GM19328 (cell line): ENCODE measurements at regions not wholly inside any gene's neighbourhood (a gene's known extent, or its start where the extent isn't known, plus 50 kb on each side); places are given as distances from the start of the nearest gene placed in this dataset.

Experiments used
- ATAC-seq: cut with Tn5 transposase; IDR thresholded peaks from one replicate; pipeline ENCODE4 v1.9.1; 2021; ENCODE audit warnings: mild to moderate bottlenecking, moderate library complexity; ENCODE audit not compliant: unreplicated experiment

DNA sequence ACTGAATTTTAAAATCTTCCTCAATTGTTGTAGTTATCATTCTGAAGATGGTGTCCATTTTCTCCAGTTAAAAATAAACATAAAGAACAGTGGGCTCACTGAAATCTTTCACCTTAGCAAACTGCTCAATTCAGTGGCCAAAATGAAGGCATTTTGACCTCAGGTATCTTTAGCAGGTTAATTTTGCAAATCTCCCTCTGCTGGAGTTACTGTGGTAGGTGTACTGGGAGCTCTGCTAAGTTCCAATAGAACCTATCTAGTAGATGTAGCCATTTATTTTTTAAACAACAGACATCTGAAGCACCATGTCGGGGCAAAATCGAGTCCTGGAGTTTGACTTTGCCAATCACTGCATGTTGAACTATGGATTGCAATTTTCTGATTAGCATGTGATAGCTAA is 177.1 kb downstream of the IRS1 start:
- ATAC-seq: no peak

DNA sequence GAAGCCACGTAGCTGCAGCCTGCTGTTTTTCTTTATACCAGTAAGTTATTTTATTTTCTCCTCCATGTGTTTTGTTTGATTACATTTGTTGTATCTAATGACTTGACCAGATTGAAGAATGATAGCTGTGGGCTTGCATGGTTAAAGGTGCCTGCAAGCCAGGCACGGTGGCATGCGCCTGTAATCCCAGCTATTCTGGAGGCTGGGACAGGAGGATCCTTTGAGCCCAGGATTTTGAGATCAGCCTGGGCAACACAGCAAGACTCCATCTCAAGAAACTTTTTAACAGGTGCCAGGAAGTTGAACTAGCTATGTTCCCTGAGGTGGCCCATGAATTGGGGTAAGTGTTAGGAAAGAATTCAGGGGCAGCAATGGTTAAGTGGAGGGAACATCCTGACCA is 179.4 kb downstream of the IRS1 start:
- no peak for ATAC-seq

DNA sequence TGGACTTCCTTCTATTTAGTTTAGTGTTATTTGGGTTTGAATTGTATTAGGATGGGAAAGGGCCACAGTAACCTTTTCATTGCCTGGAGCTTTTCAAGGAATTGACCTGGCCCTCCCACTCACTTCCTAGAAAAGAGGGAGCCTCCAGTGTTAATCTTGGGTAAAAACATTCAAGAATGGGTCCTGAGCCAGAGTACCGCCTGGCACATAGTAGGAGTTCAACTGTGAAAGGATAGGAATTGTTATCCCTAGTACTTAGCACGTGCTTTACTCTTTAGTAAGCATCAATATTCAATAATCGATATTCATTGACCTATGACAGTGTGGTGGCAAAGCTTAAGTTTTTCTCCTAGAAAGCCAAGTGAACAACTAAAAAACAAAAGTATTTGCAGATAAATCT is 179.9 kb downstream of the IRS1 start:
- no peak for ATAC-seq

DNA sequence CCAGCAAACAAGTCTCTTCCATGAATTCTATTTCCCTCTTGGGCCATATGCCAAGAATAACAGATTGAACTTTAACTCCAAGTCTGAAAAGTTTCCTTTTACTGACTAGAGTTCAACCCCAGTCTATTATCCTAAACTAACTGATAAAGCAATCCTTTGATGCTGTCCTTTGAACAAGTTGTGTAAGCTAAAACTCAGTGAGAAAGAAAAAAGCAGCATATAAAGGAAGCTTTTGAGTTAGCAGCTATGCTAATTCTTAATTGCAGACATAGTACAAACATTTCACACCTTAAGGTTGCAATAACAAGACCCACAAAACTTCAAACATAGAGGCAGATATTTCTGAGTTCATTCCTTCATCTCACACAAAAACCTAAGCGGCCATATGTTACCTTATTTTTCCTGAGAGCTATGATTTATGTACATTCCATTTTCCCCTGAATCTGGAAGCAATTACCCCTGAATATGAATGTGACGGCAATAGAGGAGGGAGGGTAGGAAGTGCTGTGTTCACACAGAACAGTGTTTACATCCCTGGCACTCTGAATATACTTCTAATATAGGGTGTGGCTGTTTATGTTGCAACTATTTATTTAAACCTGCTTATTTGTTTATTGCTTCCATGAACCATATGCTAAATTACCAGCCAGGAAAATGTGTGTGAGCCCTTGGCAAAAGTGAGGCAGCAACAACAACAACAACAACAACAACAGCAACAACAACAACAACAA is 180.6 kb downstream of the IRS1 start:
- ATAC-seq: no peak

DNA sequence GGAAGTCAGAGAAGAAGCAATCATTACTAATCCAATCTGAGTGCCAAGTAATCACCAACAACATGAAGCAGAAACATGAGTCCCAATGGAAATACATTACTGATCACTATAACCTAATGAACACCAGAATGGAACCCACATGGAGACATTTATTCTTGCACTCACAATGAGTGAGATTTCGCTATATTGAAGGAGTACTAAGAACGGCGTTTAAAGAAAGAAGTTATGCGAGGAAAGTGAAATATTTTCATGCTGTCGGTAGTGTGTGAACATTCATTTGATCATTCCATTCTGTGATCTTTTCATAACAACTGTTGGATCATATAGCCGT is 181.1 kb downstream of the IRS1 start:
- ATAC-seq: no peak

DNA sequence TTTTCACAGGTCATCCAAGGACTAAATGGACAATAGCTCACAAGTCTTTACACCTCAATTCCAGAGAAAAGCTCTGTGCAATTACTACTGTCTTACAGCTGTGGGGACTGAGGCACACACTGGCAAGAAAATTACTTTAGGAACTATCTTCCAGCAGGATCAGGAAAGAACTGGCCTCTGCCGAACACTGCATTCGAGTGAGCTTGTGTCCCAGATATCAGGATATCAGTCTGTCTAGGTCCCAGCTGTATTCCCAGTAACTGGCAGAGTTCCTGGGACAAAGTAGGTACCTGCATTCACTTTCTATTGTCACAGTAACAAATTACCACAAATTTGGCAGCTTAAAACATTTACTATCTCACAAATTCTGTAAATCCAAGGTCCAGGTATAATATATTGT is 183.7 kb downstream of the IRS1 start:
- no peak for ATAC-seq

DNA sequence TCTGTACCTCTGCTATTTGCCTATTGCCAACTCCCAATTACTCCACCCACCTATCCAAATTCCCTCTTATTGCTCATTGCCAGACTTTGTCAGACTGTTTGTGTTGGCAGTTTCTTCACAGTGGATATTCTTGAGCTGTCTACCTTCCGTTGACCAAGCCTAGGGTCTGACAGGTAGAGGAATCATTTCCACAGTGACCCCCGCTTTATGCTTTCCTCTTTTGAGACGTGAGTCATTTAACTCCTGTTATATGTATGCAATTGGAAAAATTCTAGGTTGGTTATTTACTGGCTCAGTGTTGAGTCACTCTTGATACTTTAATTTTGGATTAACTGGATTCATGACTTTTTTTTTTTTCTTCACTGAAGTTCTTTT is 187.7 kb downstream of the IRS1 start:
- no peak for ATAC-seq

DNA sequence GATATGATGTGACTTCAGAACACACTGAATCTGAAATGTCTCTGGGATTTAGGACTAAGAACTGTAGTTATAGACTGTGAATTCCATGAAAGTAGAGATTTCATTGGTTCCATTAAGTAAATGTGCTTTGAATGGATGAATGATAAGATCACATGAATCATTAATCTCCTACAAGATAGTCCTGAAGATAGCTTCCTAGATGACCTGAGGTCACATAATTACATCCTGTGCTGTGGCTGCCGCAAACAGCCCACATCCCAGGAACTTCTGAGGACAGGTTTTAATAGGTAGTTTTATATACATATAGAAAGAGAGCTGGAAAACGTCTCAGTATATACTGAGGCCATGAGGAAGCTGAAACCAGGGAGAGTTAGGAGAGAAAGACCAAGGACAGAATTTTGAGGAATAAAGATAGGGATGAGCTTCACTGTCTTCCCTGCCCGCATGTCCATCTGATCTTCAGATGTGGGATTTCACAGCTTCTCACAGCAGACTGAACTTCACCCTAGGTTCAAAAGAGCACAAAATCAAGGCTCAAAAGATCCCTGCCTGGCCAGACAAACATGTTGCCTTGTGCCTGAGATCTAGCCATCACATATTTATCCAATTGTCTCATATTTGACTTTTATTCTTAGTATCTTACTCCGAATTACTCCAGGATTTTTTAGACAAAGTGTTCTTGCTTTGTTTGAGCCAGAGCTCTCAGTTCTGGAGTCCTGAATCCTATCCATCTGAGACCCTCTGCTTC is 188.2 kb downstream of the IRS1 start:
- no peak for ATAC-seq

DNA sequence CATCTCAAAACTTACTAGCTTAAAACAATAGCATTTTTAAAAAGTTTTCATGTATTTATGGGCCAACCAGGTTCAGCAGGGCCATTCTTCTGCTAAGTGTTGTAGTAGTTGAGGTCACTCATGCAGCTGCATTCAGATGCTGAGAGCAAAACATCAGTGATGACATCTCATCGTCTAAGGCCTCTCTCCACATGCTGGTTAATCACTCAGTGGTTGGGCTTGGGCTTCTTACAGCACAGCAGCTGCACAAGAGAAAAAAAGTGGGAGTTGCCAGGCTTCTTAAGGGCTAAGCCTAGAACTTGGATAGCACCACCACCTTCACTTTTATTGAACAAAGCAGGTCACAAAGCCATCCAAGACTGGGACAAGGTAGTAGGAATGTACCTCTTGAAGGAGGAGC is 190.3 kb downstream of the IRS1 start:
- ATAC-seq: no peak

DNA sequence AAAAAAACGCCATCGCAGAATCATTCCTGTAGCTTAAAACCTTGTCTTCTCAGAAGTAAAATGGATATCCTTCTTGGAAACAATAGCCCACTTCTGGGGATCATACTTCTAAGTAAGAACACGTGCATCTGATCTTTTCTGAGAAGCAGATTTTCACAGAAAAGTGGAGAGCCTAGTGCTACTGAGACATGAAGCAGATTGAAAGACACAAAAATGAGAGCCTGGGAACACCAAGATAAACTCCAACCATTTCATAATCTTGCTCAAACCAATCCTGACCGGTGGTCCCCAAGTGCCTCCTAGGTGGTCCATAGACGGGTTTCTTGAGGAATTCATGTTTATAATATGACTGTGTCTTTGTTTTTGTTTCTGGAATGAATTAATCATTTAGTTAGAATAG is 191.2 kb downstream of the IRS1 start:
- ATAC-seq: no peak

DNA sequence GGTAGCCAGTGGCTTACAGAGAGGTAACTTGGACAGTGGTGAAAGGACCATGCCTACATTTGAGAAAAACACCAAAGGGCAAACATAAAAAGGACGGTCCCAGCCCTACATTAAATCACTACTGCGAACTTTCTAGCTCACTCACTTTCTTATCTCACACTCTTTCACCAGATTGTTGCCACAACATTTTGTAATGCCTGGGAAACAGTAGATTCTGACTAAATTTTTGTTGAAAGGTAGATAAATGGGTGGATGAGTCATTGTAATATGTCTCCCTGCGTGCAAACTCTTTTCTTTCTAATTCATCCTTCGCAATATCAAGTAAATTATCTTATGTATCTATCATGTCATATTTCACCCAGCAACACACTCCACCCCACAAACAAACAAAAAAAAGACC is 192.2 kb downstream of the IRS1 start:
- ATAC-seq: no peak

DNA sequence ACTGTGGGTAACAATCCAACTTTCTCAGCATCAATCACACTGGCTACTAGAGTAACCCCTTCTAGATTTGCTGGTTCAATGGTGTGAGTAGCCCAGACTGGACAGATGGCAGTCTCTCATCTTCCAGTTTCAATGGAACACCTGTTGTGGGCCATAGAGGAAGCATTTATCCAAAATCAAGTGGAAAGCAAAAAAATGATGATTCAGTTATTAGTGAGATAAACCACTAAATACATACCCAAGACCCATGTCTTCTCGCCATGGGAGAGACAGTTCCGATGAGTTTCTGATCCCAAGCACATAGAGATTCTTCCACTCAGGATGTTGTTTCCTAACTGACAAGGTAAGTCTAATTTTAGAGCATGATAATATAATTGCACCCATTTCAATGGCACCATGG is 194.0 kb downstream of the IRS1 start:
- ATAC-seq: no peak

DNA sequence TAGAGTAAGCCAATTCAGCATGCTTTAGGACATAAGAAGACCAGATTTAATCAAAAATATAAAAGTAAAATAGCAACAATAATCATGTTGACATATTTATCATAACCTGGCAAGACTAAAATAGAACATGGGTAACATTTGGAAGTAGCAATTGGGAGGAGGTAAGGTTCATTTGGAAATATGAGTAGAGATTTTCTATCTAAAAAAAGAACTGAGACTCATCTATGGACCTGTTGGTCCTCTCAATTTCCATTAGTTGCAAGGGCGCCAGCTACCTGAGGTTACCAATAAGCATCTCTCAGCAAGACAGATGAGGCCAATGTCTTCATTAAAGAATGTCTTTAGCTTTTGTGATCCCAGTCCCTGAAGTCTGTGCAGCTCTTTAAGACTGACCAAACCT is 196.0 kb downstream of the IRS1 start:
- no peak for ATAC-seq

DNA sequence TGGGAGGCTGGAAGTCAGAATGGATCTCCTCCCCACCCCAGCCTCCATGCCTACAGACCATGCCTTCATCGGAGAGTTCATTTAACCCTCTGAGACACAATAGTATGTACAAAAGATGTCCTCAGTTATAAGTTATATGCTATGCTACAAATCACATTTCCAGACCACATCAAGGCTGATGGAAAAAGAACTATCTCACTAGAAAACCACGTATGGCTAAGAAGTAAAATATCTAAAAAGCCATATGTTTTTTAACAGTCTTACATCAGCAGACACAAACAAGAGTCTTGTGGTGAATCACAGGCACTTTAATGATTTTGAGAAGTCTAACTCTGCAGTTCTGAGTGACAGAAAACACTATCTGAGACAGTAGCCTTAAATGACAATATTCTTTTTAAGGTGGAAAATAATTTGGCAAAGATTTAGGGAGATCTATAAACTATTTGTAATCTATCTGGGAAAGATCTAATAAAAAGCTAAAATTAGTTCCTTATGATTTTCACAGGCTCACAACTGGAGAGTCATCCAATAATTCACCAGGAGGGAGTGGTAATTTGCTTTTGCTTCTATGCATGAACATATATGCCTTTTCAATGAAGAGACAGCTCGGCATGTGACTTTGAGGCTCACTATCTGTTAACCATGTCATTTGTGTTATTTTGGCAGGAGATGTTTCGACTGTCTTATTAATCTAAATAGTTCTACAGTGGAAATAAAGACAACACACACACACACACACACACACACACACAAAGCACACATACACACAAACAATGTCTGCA is 197.5 kb downstream of the IRS1 start:
- ATAC-seq: no peak

DNA sequence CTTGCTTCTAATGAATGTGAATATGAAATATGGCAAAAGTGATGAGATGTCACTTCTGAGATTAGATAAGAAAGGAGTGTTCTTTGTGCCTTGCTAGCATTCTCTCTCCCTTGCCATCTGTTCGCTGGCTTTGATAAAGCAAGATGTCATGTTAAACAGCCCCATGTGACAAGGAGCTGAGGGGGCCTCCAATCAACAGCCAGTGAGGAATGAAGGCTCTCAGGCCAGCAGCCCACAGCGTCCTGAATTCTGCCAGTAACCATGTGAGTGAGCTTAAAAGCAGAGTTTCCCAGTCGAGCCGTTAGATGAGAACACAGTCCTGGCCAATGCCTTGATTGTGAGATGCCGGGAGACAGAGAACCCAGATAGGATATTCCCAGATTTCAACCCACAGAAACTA is 198.8 kb downstream of the IRS1 start:
- ATAC-seq: no peak

DNA sequence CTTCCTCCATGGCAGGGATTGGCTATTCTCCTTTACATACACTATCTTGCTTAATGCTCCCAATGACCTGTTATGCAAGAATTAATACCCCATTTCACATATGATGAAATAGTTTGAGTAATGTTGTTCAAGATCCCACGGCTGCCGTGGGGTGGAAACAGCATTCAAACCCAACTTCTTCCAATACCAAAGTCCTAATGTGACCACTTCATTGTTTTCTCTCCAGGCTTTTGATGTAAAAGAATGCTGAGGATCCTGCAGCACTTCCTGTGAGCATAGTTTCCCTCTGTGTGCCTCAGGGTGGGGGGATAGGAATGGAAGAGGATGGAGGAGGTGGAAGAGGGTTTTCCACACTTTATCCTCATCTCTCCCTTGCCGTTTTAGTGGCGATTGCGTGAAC is 199.4 kb downstream of the IRS1 start:
- no peak for ATAC-seq

DNA sequence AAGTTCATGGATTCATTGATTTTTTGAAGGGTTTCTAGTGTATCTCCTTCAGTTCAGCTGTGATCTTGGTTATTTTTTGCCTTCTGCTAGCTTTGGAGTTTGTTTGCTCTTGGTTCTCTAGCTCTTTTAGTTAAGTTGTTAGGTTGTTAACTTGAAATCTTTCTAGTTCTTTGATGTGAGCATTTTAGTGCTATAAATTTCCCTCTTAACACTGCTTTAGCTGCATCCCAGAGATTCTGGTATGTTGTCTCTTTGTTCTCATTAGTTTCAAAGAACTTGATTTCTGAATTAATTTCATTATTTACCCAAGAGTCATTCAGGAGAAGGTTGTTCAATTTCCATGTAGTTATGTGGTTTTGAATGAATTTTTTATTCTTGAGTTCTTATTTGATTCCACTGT is 210.6 kb downstream of the IRS1 start:
- no peak for ATAC-seq

DNA sequence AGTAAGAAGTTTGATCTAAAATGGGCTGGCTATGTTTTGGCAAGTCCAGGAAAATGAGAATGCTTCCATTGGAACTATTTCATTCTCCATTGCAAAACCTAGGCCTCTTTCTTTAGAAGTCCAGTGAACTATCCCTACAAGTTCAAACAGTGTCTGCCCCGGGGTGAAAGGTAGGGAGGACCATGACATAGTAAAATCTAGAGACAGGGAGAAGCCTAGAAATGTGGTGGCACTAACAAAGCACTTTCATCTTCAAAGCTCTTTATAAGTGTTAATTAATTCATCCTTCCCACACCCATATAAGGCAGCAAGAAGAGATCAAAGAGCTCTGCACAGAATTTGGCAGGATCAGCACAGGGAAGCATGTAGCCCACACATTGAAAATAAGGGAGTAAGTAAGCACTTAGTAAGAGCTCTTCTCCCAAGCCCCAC is 214.5 kb downstream of the IRS1 start:
- no peak for ATAC-seq

DNA sequence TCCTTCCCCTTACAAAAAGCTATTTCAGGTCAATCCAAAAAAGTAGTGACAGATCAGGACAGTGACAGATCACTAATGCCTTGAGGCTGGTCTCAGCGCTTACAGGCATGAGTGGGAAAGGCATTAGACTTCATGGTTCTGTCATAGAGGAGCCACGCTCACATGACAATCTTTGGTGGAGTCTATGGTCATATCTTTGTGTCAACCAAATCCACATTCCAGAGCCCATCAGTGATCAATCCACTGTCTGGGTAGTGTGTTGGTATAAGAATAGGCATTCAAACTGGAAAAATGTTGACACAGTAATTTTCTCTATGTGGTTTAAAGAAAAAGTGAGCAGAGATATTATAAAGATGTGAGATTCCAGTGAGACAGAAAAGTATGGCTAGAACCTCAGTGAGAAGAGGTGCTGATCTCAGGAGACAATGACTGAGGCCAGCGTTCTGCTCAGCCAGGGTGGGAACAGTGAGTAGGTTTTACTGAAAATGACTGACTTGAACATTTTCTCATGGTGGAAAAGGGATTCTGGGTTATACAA is 215.0 kb downstream of the IRS1 start:
- no peak for ATAC-seq

DNA sequence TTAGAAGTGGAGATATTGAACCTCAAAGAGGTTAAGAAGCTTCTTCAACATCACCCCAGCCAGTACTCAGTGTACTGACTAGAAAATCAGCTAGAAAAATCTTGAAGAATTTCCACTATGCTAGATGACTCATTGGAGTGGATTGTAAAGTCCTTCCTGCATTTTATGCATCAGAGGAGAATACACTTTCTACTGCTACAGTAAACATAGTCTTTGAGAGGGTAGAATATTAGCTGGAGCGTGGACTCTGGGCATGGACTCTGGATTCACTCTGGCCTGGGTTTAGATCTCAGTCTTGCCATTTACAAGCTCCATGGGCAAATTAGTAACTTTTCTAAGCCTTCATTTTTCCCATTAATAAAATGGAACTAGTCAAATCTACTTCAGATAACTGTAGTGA is 215.9 kb downstream of the IRS1 start:
- ATAC-seq: no peak

DNA sequence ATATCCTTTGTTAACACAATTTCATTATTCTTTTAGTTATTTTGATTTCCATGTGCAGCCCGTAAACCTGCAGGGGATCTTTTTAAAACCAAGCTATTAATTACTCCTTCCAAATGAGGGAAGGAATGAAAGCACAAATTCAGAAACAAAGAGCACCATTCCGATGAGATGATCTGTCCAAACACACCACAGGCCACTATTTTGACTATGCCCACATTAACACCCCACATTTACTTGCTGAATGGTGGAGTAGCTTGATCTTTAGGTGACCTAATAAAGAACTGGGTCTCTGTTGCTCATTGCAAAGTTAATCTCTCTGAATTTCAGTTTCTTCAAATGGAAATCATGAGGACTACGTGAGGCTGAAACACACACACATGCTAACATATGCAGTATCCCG is 218.0 kb downstream of the IRS1 start:
- no peak for ATAC-seq

DNA sequence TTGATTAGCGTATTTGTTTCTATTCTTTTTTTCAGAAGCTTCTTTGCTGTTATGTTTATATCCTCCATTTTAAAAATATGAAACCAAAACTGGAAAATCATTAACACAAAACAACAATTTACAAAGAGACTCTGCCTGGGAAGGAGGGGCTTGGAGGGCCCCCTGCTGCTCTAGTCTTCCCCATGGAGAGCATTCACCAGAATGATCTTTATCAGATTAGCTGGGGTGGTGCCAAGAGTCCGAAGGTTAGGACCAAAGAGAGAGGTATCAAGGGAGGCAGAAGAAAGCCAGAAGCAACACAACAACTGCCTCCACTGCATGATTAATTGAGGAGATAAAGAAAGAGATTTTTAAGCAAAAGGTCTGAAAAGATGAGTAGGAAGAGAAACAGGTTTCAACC is 218.6 kb downstream of the IRS1 start:
- no peak for ATAC-seq
